ENCODE measurements at regions not wholly inside any gene's neighbourhood (a gene's known extent, or its start where the extent isn't known, plus 50 kb on each side); places are given as distances from the start of the nearest gene placed in this dataset.

DNA sequence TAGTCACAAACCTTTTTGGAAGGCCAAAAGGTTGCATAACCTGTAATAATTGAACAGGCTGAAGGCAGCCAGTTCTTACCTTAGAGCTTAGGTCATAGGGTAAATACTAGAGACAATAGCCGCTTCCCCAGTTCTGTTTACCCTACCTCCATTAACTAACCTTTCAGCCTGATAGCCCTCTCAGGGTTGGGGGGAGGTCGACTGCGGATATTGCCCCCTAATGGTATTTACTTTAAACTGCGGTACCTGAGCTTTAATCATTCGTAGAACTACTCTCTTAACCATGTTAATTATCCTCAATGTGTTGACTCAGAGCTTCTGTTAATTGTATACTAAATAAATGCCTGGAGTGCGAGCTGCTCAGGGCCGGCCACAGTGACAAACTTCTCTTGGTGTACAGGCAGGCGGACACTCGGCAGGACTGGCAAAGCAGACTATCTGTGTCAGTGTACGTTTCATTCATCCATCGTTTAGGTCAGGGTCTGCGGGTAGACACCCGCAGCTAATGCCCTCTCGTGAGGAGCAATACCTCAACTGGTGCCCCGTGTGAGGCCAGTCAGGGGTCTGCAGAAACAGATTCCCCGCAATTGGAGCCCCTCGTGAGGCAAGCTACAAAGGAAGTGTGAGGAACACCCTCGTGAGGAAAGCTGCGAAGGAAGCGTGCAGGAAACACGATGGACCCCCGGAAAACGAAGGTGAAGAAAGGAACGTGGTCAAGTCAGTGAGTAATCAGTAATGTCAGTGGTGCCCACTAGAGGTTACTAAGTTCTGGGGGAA lies 115.3 kb upstream of the SCN7A start:
- Histone ChIP-seq H3K4me1 (no peaks in the 10 kb centered on the region), H3K36me3 (no peaks in the 10 kb centered on the region), H3K4me3 (no peak overlapping the region), H3K27me3 (no peaks in the 10 kb centered on the region), H3K27ac (no peak overlapping the region), H3K9me3 (no peaks in the 10 kb centered on the region)
- peak; percentile 25 for DNase-seq
- TF ChIP-seq, protein P1, sequence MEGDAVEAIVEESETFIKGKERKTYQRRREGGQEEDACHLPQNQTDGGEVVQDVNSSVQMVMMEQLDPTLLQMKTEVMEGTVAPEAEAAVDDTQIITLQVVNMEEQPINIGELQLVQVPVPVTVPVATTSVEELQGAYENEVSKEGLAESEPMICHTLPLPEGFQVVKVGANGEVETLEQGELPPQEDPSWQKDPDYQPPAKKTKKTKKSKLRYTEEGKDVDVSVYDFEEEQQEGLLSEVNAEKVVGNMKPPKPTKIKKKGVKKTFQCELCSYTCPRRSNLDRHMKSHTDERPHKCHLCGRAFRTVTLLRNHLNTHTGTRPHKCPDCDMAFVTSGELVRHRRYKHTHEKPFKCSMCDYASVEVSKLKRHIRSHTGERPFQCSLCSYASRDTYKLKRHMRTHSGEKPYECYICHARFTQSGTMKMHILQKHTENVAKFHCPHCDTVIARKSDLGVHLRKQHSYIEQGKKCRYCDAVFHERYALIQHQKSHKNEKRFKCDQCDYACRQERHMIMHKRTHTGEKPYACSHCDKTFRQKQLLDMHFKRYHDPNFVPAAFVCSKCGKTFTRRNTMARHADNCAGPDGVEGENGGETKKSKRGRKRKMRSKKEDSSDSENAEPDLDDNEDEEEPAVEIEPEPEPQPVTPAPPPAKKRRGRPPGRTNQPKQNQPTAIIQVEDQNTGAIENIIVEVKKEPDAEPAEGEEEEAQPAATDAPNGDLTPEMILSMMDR (IDR thresholded peaks at IDR 0.05) = no peak
- intact Hi-C loops (cut with DNase I) = no loop called here
- no peak for ATAC-seq

DNA sequence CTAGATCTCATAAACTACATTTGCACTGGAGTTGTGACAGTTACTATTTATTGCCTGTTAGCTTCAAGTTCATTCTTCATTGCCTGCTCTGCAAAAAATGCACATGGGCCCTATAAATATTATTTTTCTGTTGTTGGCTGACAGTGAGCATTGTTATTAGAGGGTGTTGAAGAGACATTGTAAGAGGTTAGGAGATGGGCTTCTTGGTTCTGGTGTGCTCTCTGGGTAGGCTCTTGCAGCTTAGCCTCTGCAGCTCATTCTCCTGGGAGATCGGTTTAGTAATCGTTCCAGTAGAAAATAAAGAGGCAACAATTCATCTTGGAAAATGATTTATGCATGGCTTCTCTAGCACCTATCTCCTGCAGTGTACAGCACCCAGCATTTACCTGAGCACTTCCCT lies 113.8 kb upstream of the SCN7A start:
- no peak for ATAC-seq
- intact Hi-C loops (cut with DNase I) = no loop called here

DNA sequence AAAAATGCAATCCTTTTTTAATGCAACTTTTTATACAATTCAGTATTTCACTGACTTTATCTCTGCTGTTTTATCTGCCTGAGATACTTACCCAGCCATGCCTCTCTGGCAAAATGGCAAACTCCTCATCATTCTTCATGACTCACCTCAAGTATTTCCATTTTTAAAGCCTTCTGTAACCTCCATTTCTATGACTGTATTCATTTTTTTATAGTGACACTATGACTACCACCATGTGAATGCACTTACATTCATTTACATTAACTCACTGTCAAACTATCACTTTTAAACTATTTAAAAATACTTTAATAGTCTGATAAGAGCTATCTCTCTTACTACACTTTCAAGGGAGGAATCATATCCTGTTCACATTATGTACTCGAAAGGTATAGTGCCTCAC lies 99.4 kb upstream of the SCN7A start:
- TF ChIP-seq, protein P1 (IDR thresholded peaks at IDR 0.05) = no peak
- no peaks in the 10 kb centered on the region for H3K27me3 ChIP-seq
- intact Hi-C loops (cut with DNase I) = no loop called here
- H3K4me3 ChIP-seq = no peak overlapping the region
- no peak overlapping the region for H3K27ac ChIP-seq
- no peaks in the 10 kb centered on the region for H3K36me3 ChIP-seq
- H3K4me1 ChIP-seq = no peaks in the 10 kb centered on the region
- H3K9me3 ChIP-seq = no peaks in the 10 kb centered on the region
- no peak for DNase-seq
- no peak for ATAC-seq

More for the DNA sequence above, 113.8 kb upstream of the SCN7A start:
- TF ChIP-seq, protein P1 (IDR thresholded peaks at IDR 0.05) = no peak
- H3K27me3 ChIP-seq = no peaks in the 10 kb centered on the region
- no peak overlapping the region for H3K4me3 ChIP-seq
- no peak overlapping the region for H3K27ac ChIP-seq
- no peaks in the 10 kb centered on the region for H3K9me3 ChIP-seq
- H3K4me1 ChIP-seq = no peaks in the 10 kb centered on the region
- no peak for DNase-seq
- no peaks in the 10 kb centered on the region for H3K36me3 ChIP-seq

DNA sequence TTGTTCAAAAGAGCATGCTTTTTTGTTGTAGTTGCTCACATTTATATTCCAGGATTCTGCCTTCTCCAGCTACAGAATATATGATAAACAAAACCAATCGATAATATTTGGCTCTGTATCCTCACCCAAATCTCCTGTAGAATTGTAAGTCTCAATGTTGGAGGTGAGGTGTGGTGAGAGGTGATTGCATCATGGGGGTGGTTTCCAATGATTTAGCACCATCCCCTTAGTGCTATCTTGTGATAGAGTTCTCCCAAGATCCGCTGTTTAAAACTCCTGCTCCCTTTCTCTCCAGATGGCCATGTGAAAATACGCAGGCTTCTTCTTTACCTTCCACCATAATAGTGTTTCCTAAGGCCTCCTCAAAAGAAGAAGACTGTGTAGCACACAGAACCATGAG lies 98.7 kb upstream of the SCN7A start:
- no peaks in the 10 kb centered on the region for H3K36me3 ChIP-seq
- H3K4me1 ChIP-seq = no peaks in the 10 kb centered on the region
- TF ChIP-seq, protein P1 (IDR thresholded peaks at IDR 0.05) = no peak
- ATAC-seq (no peak), DNase-seq (no peak)
- H3K9me3 ChIP-seq = no peaks in the 10 kb centered on the region
- no peak overlapping the region for H3K4me3 ChIP-seq
- intact Hi-C loops (cut with DNase I) = no loop called here
- no peaks in the 10 kb centered on the region for H3K27me3 ChIP-seq
- no peak overlapping the region for H3K27ac ChIP-seq

DNA sequence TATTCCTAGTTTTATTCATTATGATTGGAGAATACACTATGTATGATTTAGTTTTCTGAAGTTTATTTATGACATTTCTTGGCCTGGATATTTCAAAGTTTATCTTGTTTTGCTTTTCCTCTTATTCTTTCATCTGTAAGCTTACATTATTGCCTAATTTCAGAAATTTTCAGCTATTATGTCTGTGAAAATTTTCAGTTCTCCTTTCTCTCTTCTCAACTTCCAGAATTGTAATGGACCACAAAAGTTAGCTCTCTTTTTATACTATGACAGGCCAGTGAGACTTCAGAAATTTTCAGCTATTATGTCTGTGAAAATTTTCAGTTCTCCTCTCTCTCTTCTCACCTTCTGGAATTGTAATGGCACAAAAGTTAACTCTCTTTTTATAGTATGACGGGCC lies 97.2 kb upstream of the SCN7A start:
- Histone ChIP-seq H3K36me3 (no peaks in the 10 kb centered on the region), H3K27me3 (no peaks in the 10 kb centered on the region), H3K4me1 (no peaks in the 10 kb centered on the region), H3K9me3 (no peaks in the 10 kb centered on the region), H3K27ac (no peak overlapping the region), H3K4me3 (no peak overlapping the region)
- intact Hi-C loops (cut with DNase I) = no loop called here
- ATAC-seq = no peak
- DNase-seq = no peak
- TF ChIP-seq, protein P1 (IDR thresholded peaks at IDR 0.05) = no peak

All from upper lobe of right lung (tissue), 1 donor.